Esophagus muscularis mucosa (tissue), 4 donors: ENCODE measurements at regions not wholly inside any gene's neighbourhood (a gene's known extent, or its start where the extent isn't known, plus 50 kb on each side); places are given as distances from the start of the nearest gene placed in this dataset.

Source experiments
- DNase-seq: peaks from one replicate; pipeline ENCODE4 v3.0.0-alpha.2; 2017; ENCODE audit errors: extremely low spot score
- H3K27ac ChIP-seq, 4 donors: fragments of 200-600 bp; sonication (generic); replicated peaks in 1 of 4; 1 replicate in 3 of 4; 2 replicates in 1 of 4; pipeline ENCODE4 v1.5.1; 2016 to 2019; ENCODE audit warnings: mild to moderate bottlenecking in 1 of 4
- H3K27me3 ChIP-seq, 4 donors: fragments of 200-600 bp; sonication (generic); one replicate each; pipeline versions ENCODE4 v1.5.1 to v1.6.0; 2016 to 2019
- H3K36me3 ChIP-seq, 4 donors: fragments of 200-600 bp; sonication (generic); one replicate each; pipeline ENCODE4 v1.5.1; 2016 to 2019
- H3K4me1 ChIP-seq, 4 donors: fragments of 200-600 bp; sonication (generic); one replicate each; pipeline ENCODE4 v1.5.1; 2016 to 2019
- H3K4me3 ChIP-seq, 4 donors: fragments of 200-600 bp; sonication (generic); 1 replicate in 2 of 4; 2 replicates in 2 of 4; pipeline ENCODE4 v1.5.1; 2016 to 2019; ENCODE audit warnings: mild to moderate bottlenecking in 4 of 4, moderate library complexity in 1 of 4
- H3K9me3 ChIP-seq, 4 donors: fragments of 200-600 bp; sonication (generic); 1 replicate in 3 of 4; 2 replicates in 1 of 4; pipeline ENCODE4 v1.5.1; 2016 to 2019
- CTCF ChIP-seq, 3 experiments: fragments of 200-600 bp in 2 of 3; fragments of 450-650 bp in 1 of 3; sonication (generic) in 2 of 3; IDR thresholded peaks; one replicate each; pipeline ENCODE4 v1.5.1; 2017 to 2019; ENCODE audit warnings: antibody characterized with exemption in 3 of 3, mild to moderate bottlenecking in 2 of 3, moderate library complexity in 1 of 3
- EP300 ChIP-seq: sonication (generic); formaldehyde crosslinking; IDR thresholded peaks from one replicate; pipeline ENCODE4 v1.6.1; 2017; ENCODE audit warnings: antibody characterized with exemption
- POLR2A ChIP-seq: fragments of 450-650 bp; IDR thresholded peaks from one replicate; pipeline ENCODE4 v1.6.1; 2017; ENCODE audit warnings: antibody characterized with exemption, moderate library complexity, mild to moderate bottlenecking, low read depth
- POLR2AphosphoS5 ChIP-seq, 2 donors: sonication (generic); formaldehyde crosslinking; IDR thresholded peaks; one replicate each; pipeline ENCODE4 v1.6.1; 2017; ENCODE audit warnings: antibody characterized with exemption in 2 of 2
- WGBS: methylation state at CpG from one replicate; pipeline ENCODE4 v1.1.5; 2018; 5-methylcytosine and 5-hydroxymethylcytosine counted together
- intact Hi-C: fragments of 100-400 bp; cut with DNase I; formaldehyde crosslinking; loops from one replicate; pipeline ENCODE4 v1.15.1; 2023

GRCh38 chrX:51182545-51182944 is 150.1 kb upstream of the NUDT10 start:
- no peak overlapping the region for H3K4me3 ChIP-seq
- peaks cover 0 to 2% (median 0%) of the 10 kb centered on the region in 4 donors for H3K27me3 ChIP-seq
- no peak for DNase-seq
- no peaks in the 10 kb centered on the region for H3K4me1 ChIP-seq
- no peaks in the 10 kb centered on the region for H3K9me3 ChIP-seq
- intact Hi-C loops = no loop called here
- WGBS = 34% methylated on average over 6 of the region's 6 CpGs
- no peak for TF ChIP-seq POLR2AphosphoS5 (IDR thresholded peaks at IDR 0.05)
- no peak for TF ChIP-seq POLR2A
- TF ChIP-seq EP300 = no peak
- no peak for TF ChIP-seq CTCF (IDR thresholded peaks at IDR 0.05)
- H3K36me3 ChIP-seq = no peaks in the 10 kb centered on the region
- no peak overlapping the region for H3K27ac ChIP-seq

- TF ChIP-seq POLR2A (no peak), EP300 (no peak), POLR2AphosphoS5 (IDR thresholded peaks at IDR 0.05) (no peak), CTCF (IDR thresholded peaks at IDR 0.05) (no peak)
- Histone ChIP-seq H3K9me3 (peaks cover 0 to 26% (median 0%) of the 10 kb centered on the region in 4 donors), H3K27me3 (peaks cover 0 to 3% (median 0%) of the 10 kb centered on the region in 4 donors), H3K4me1 (no peaks in the 10 kb centered on the region), H3K4me3 (no peak overlapping the region), H3K27ac (no peak overlapping the region), H3K36me3 (no peaks in the 10 kb centered on the region)
- intact Hi-C loops = no loop called here
- 71% methylated on average over 1 of the region's 1 CpG for WGBS
- DNase-seq = no peak
These were observed 140.5 kb upstream of the NUDT10 start for GRCh38 chrX:51192104-51192503.

- intact Hi-C loops = no loop called here
- TF ChIP-seq EP300 (no peak), POLR2AphosphoS5 (IDR thresholded peaks at IDR 0.05) (no peak), POLR2A (no peak), CTCF (IDR thresholded peaks at IDR 0.05) (no peak)
- Histone ChIP-seq H3K27ac (no peak overlapping the region), H3K4me1 (no peaks in the 10 kb centered on the region), H3K9me3 (no peaks in the 10 kb centered on the region), H3K36me3 (no peaks in the 10 kb centered on the region), H3K4me3 (no peak overlapping the region), H3K27me3 (no peaks in the 10 kb centered on the region)
- 62% methylated on average over 4 of the region's 4 CpGs for WGBS
- DNase-seq = no peak
These were observed 117.4 kb upstream of the NUDT10 start for GRCh38 chrX:51215266-51215665.

DNA sequence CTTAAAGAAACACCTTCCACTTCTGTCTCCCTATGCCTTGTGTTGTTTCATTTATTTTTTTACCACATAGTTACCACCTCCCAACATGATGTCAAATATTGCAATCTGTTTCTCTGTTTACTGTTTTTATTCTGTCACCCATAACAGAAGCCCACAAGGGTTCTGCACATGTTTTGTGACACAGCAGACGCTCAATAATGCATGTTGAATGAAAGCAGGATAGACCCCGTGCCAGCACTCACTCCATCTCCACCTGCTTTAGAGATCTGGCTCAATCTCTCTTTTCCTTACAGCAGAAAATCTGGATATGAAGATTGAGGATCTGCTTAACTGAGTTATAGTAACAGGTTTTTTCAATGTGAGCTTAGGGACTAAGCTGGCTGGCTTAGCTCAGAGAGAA is 116.8 kb upstream of the NUDT10 start:
- intact Hi-C loops = no loop called here
- Histone ChIP-seq H3K27me3 (no peaks in the 10 kb centered on the region), H3K9me3 (no peaks in the 10 kb centered on the region), H3K4me3 (no peak overlapping the region), H3K4me1 (no peaks in the 10 kb centered on the region), H3K36me3 (no peaks in the 10 kb centered on the region), H3K27ac (no peak overlapping the region)
- DNase-seq = no peak
- WGBS = 74% methylated on average over 2 of the region's 2 CpGs
- TF ChIP-seq CTCF (IDR thresholded peaks at IDR 0.05) (no peak), POLR2A (no peak), POLR2AphosphoS5 (IDR thresholded peaks at IDR 0.05) (no peak), EP300 (no peak)

- Histone ChIP-seq H3K9me3 (peaks cover 0 to 34% (median 0%) of the 10 kb centered on the region in 4 donors), H3K27ac (no peak overlapping the region), H3K27me3 (no peaks in the 10 kb centered on the region), H3K4me3 (no peak overlapping the region), H3K36me3 (no peaks in the 10 kb centered on the region), H3K4me1 (no peaks in the 10 kb centered on the region)
- WGBS = 66% methylated on average over 4 of the region's 4 CpGs
- intact Hi-C loops = no loop called here
- DNase-seq = no peak
- TF ChIP-seq POLR2A = no peak
- TF ChIP-seq POLR2AphosphoS5 (IDR thresholded peaks at IDR 0.05) = no peak
- TF ChIP-seq EP300 = no peak
- no peak for TF ChIP-seq CTCF (IDR thresholded peaks at IDR 0.05)
These were observed 90.4 kb upstream of the NUDT10 start for GRCh38 chrX:51242212-51242611.
